ENCODE measurements at regions not wholly inside any gene's neighbourhood (a gene's known extent, or its start where the extent isn't known, plus 50 kb on each side); places are given as distances from the start of the nearest gene placed in this dataset.

DNA sequence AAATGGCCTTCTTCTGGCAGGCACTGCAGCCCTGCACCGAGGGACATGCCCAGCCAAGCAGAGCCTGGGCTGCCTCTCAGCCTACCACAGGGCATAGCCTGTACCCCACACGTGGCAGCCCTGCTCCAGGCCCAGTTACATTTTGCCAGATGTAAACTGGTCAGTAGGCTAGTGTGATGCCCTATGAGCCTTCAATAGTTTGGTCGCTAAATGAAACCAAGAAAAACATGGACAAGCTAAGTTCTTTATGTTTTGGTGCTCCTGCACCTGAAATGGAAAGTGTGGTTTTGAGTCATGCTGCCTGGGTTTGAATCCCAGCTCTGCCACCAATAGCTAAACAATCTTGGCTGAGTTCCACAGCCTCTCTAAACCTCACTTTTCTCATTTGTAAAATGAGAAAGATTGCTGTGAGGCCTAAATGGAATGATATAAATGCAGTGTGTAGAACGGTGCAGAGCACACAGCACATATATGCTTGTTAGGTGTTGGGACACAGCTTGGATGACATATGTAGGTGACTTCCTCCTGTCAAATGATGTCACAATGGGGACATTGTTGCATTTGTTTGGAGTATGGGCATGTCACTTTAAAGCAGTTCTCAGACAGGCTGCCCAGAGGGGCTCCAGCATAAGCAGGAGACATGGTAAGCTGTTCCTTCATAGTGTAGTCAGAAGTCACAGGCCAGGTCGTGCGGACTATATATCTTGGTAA, 57.4 kb downstream of the ZBTB38 start:
- TF ChIP-seq RXRA (IDR thresholded peaks at IDR 0.05; ENCODE audit: insufficient read depth, low read depth, low read length) (no peak), KDM5A (IDR thresholded peaks at IDR 0.05; ENCODE audit: low read length) (no peak), ASH2L (IDR thresholded peaks at IDR 0.05; ENCODE audit: low read length) (no peak), SP2 (IDR thresholded peaks at IDR 0.05; ENCODE audit: low read length) (no peak), NRF1 (IDR thresholded peaks at IDR 0.05; ENCODE audit: low read depth, low read length) (no peak), POLR2AphosphoS5 (IDR thresholded peaks at IDR 0.05; ENCODE audit: low read depth, low read length) (no peak), TBP (IDR thresholded peaks at IDR 0.05; ENCODE audit: low read depth, low read length) (no peak), CBX8 (IDR thresholded peaks at IDR 0.05; ENCODE audit: borderline replicate concordance, low read depth, low read length) (no peak), POLR2A (IDR thresholded peaks at IDR 0.05; ENCODE audit: control extremely low read depth in 1 of 2, low read depth in 2 of 2, low read length in 2 of 2) (no peak), KDM1A (IDR thresholded peaks at IDR 0.05; ENCODE audit: borderline replicate concordance, low read length) (no peak), CREB1 (IDR thresholded peaks at IDR 0.05) (no peak), PHF8 (conservative IDR thresholded peaks at IDR 0.05; ENCODE audit: low read depth, low read length) (no peak), RNF2 (IDR thresholded peaks at IDR 0.05; ENCODE audit: borderline replicate concordance, low read depth, low read length, missing control alignments, poor library complexity, severe bottlenecking) (no peak)
- ChIA-PET POLR2A (ENCODE audit: partially characterized antibody) (interaction anchor here (1.5 to 2.1 kb wide), 3 partner anchors 10 to 41 kb away, joined by 4 to 5 read pairs (median 4); no protein-coding TSS in a partner anchor), CTCF (ENCODE audit: partially characterized antibody) (interaction anchor here (1.1 to 15.5 kb wide), 7 partner anchors 9 to 114 kb away, joined by 3 to 205 read pairs (median 18); no protein-coding TSS in a partner anchor)
- Histone ChIP-seq H4K20me1 (replicated peaks in 1 of 2; ENCODE audit: control insufficient read depth in 1 of 2, insufficient read depth in 2 of 2, low read length in 2 of 2) (no peaks in the 10 kb centered on the region), H4K91ac (replicated peaks; ENCODE audit: insufficient read length, low read length) (no peak overlapping the region), H3K4me3 (ENCODE audit: extremely low read depth in 1 of 4, insufficient read depth in 2 of 4, low read depth in 3 of 4, low read length in 4 of 4) (no peak overlapping the region), H3K4ac (replicated peaks; ENCODE audit: insufficient read length, low read depth, low read length) (no peak overlapping the region), H3K23me2 (ENCODE audit: low read depth, low read length) (no peaks in the 10 kb centered on the region), H3K4me1 (replicated peaks in 1 of 4; ENCODE audit: control insufficient read depth in 3 of 4, insufficient read depth in 4 of 4, low read length in 3 of 4) (peaks cover 0 to 8% (median 3%) of the 10 kb centered on the region in 4 experiments; a peak in 4 of 7 replicates), H3K9me3 (ENCODE audit: insufficient read depth in 2 of 2, low read depth in 1 of 2, low read length in 1 of 2) (no peaks in the 10 kb centered on the region), H3K27ac (ENCODE audit: low read depth, low read length) (no peak overlapping the region), H4K8ac (ENCODE audit: extremely low read depth, insufficient read depth, low read length) (no peak overlapping the region), H3K18ac (ENCODE audit: extremely low read depth, low read length) (no peak overlapping the region), H3K36me3 (ENCODE audit: control insufficient read depth in 2 of 4, insufficient read depth in 4 of 4, low read length in 3 of 4) (no peaks in the 10 kb centered on the region), H3K4me2 (ENCODE audit: insufficient read depth in 1 of 2, low read depth in 2 of 2, low read length in 2 of 2) (no peak overlapping the region), H3K79me2 (ENCODE audit: control insufficient read depth in 1 of 2, insufficient read depth in 2 of 2, low read length in 2 of 2) (no peaks in the 10 kb centered on the region), H2AFZ (ENCODE audit: low read length) (no peak overlapping the region), H3K79me1 (ENCODE audit: low read depth, low read length) (no peaks in the 10 kb centered on the region; the same call in 1 of the 2 replicates), H2BK15ac (ENCODE audit: low read length) (no peak overlapping the region), H2BK120ac (replicated peaks; ENCODE audit: low read depth, low read length) (no peak overlapping the region), H4K5ac (ENCODE audit: insufficient read length, low read depth, low read length) (no peak overlapping the region), H3K14ac (ENCODE audit: insufficient read length) (no peak overlapping the region), H3K56ac (replicated peaks; ENCODE audit: insufficient read length, low read depth, low read length) (no peak overlapping the region), H2BK5ac (ENCODE audit: low read depth, low read length) (no peak overlapping the region), H2AK5ac (ENCODE audit: low read depth, low read length) (0 out of 2 replicates have a peak overlapping the region, but pooled peaks have one; percentile 46), H2BK12ac (ENCODE audit: low read depth, low read length) (no peak overlapping the region), H3K9ac (replicated peaks in 1 of 4; ENCODE audit: extremely low read depth in 1 of 4, low read depth in 3 of 4, low read length in 3 of 4) (no peak overlapping the region), H3K23ac (ENCODE audit: insufficient read length) (no peak overlapping the region), H3K27me3 (replicated peaks in 1 of 4; ENCODE audit: control insufficient read depth in 3 of 4, extremely low read depth in 1 of 4, insufficient read depth in 3 of 4, low read length in 3 of 4) (no peaks in the 10 kb centered on the region), H2BK20ac (ENCODE audit: low read length) (peak overlapping the region; percentile 25; the same call in 1 of the 2 replicates)
- WGBS, 2 experiments (ENCODE audit: extremely low coverage in 1 of 2, insufficient coverage in 1 of 2, insufficient read length in 1 of 2, insufficient replicate concordance in 2 of 2, low coverage in 1 of 2, low lambda C conversion rate in 2 of 2, missing lambda C conversion rate in 1 of 2): 85% methylated on average over 6 of the region's 6 CpGs; no CpG with 5 or more reads in 1 of the 2 experiments
- no peak for FAIRE-seq
- DNase-seq (ENCODE audit: low read depth in 1 of 2, low spot score in 2 of 2): no peak
